ENCODE measurements at regions not wholly inside any gene's neighbourhood (a gene's known extent, or its start where the extent isn't known, plus 50 kb on each side); places are given as distances from the start of the nearest gene placed in this dataset.
A peak's percentile ranks its signal among the peaks of the same experiment; 100 is the strongest.

GRCh38 chr15:70469651-70470555 is 293.5 kb downstream of the UACA start:
- H3K4me1 ChIP-seq: peaks cover 0 to 12% (median 0%) of the 10 kb centered on the region in 4 donors
- H3K27me3 ChIP-seq: no peaks in the 10 kb centered on the region
- in situ Hi-C loops (cut with MboI; ENCODE audit: low pct_ligation_motif_present in 1 of 4, low pct_unique_long_range_greater_than_20kb in 1 of 4, low sequenced_read_pairs in 3 of 4) (loop anchor here in 2 of 4 donors (10.0 kb wide), 2 partner anchors 735 to 895 kb away; no protein-coding TSS in a partner anchor), intact Hi-C loops (cut with DNase I; ENCODE audit: low total_unique reads) (no loop called here)
- no peak overlapping the region for H3K4me3 ChIP-seq
- TF ChIP-seq CTCF (IDR thresholded peaks at IDR 0.05) (no peak), POLR2AphosphoS5 (IDR thresholded peaks at IDR 0.05) (no peak), POLR2A (IDR thresholded peaks at IDR 0.05) (no peak), EP300 (IDR thresholded peaks at IDR 0.05; ENCODE audit: low read depth) (no peak)
- WGBS, 2 donors (ENCODE audit: low coverage in 1 of 2): 75 to 83% methylated on average over 9 to 16 of the region's 16 CpGs
- H3K27ac ChIP-seq: no peak overlapping the region
- no peak for DNase-seq
- H3K36me3 ChIP-seq: no peaks in the 10 kb centered on the region
- H3K9me3 ChIP-seq: no peaks in the 10 kb centered on the region

GRCh38 chr15:70469182-70469581 is 294.2 kb downstream of the UACA start:
- WGBS, 2 donors (ENCODE audit: low coverage in 1 of 2): 91% methylated on average over 3 of the region's 3 CpGs; no CpG with 5 or more reads in 1 of the 2 donors
- DNase-seq: no peak
- intact Hi-C loops (cut with DNase I; ENCODE audit: low total_unique reads): no loop called here
- Histone ChIP-seq H3K27me3 (no peaks in the 10 kb centered on the region), H3K4me1 (peaks cover 0 to 6% (median 0%) of the 10 kb centered on the region in 4 donors), H3K4me3 (no peak overlapping the region), H3K36me3 (no peaks in the 10 kb centered on the region), H3K9me3 (no peaks in the 10 kb centered on the region), H3K27ac (no peak overlapping the region)
- TF ChIP-seq EP300 (IDR thresholded peaks at IDR 0.05; ENCODE audit: low read depth) (no peak), CTCF (IDR thresholded peaks at IDR 0.05) (no peak), POLR2A (IDR thresholded peaks at IDR 0.05) (no peak), POLR2AphosphoS5 (IDR thresholded peaks at IDR 0.05) (no peak)
- in situ Hi-C loops (cut with MboI; ENCODE audit: low pct_ligation_motif_present in 1 of 4, low pct_unique_long_range_greater_than_20kb in 1 of 4, low sequenced_read_pairs in 3 of 4): loop anchor here in 2 of 4 donors (10.0 kb wide), 2 partner anchors 734 to 894 kb away; no protein-coding TSS in a partner anchor

- 39 to 100% methylated on average over 1 to 4 of the region's 4 CpGs for WGBS, 2 donors (ENCODE audit: low coverage in 1 of 2)
- Histone ChIP-seq H3K4me1 (no peaks in the 10 kb centered on the region), H3K9me3 (no peaks in the 10 kb centered on the region), H3K4me3 (no peak overlapping the region), H3K36me3 (no peaks in the 10 kb centered on the region), H3K27me3 (no peaks in the 10 kb centered on the region), H3K27ac (no peak overlapping the region)
- intact Hi-C loops (cut with DNase I; ENCODE audit: low total_unique reads): no loop called here
- peak; percentile 60 for DNase-seq
- TF ChIP-seq CTCF (IDR thresholded peaks at IDR 0.05) (peak; percentile 37 to 64 (median 59)), POLR2A (IDR thresholded peaks at IDR 0.05) (no peak)
- in situ Hi-C loops (cut with MboI; ENCODE audit: low pct_ligation_motif_present in 1 of 4, low pct_unique_long_range_greater_than_20kb in 1 of 4, low sequenced_read_pairs in 3 of 4): loop anchor here in 2 of 4 donors (10.0 kb wide), 2 partner anchors 732 to 892 kb away; no protein-coding TSS in a partner anchor
Observed at GRCh38 chr15:70466895-70467529, 296.3 kb downstream of the UACA start.

- H3K4me1 ChIP-seq: no peaks in the 10 kb centered on the region
- H3K36me3 ChIP-seq: no peaks in the 10 kb centered on the region
- no peak for DNase-seq
- no peak overlapping the region for H3K4me3 ChIP-seq
- no peaks in the 10 kb centered on the region for H3K27me3 ChIP-seq
- intact Hi-C loops (cut with DNase I; ENCODE audit: low total_unique reads) (no loop called here), in situ Hi-C loops (cut with MboI; ENCODE audit: low pct_ligation_motif_present in 1 of 4, low pct_unique_long_range_greater_than_20kb in 1 of 4, low sequenced_read_pairs in 3 of 4) (loop anchor here in 2 of 4 donors (10.0 kb wide), 2 partner anchors 732 to 892 kb away; no protein-coding TSS in a partner anchor)
- no peaks in the 10 kb centered on the region for H3K9me3 ChIP-seq
- no peak for TF ChIP-seq CTCF (IDR thresholded peaks at IDR 0.05)
- no peak for TF ChIP-seq POLR2AphosphoS5 (IDR thresholded peaks at IDR 0.05)
- no peak for TF ChIP-seq POLR2A (IDR thresholded peaks at IDR 0.05)
- 45 to 100% methylated on average over 2 to 3 of the region's 3 CpGs for WGBS, 2 donors (ENCODE audit: low coverage in 1 of 2)
- H3K27ac ChIP-seq: no peak overlapping the region
Observed at GRCh38 chr15:70466305-70466704, 297.1 kb downstream of the UACA start.

All from transverse colon (tissue), 4 donors.